ENCODE measurements at regions not wholly inside any gene's neighbourhood (a gene's known extent, or its start where the extent isn't known, plus 50 kb on each side); places are given as distances from the start of the nearest gene placed in this dataset.
"Not testable (repeated sequence)": the region's sequence is repeated elsewhere in the genome, so short reads cannot be mapped to it uniquely, and the experiment has no call there.

- DNase-seq (ENCODE audit: low read depth), result no peak
- no peak overlapping the region for H3K4me3 ChIP-seq (ENCODE audit: low read length)
- TF ChIP-seq, protein P1, sequence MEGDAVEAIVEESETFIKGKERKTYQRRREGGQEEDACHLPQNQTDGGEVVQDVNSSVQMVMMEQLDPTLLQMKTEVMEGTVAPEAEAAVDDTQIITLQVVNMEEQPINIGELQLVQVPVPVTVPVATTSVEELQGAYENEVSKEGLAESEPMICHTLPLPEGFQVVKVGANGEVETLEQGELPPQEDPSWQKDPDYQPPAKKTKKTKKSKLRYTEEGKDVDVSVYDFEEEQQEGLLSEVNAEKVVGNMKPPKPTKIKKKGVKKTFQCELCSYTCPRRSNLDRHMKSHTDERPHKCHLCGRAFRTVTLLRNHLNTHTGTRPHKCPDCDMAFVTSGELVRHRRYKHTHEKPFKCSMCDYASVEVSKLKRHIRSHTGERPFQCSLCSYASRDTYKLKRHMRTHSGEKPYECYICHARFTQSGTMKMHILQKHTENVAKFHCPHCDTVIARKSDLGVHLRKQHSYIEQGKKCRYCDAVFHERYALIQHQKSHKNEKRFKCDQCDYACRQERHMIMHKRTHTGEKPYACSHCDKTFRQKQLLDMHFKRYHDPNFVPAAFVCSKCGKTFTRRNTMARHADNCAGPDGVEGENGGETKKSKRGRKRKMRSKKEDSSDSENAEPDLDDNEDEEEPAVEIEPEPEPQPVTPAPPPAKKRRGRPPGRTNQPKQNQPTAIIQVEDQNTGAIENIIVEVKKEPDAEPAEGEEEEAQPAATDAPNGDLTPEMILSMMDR (IDR thresholded peaks at IDR 0.05; ENCODE audit: insufficient read depth, low read depth, low read length, missing control alignments), result no peak
Observed at GRCh38 chr10:130353928-130354572, 217.9 kb downstream of the GLRX3 start.

DNA sequence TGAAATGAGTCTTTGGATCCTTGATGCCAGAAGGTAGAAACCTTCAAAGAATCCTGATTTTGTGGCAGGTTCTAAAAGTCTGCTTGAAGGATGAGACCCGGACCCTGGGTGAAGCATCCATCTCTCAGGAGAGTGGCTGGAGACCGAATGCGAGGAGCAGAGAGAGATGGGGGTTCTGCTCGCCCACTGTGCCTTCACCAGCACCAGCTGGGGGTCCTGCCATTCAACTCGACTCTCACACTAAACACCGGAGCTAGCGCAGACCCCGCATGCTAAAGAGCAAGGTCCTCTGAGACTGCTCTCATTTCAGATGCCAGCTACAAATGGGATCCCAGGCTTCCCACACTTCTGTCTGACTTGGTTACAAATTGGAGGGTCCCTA is 218.4 kb downstream of the GLRX3 start:
- TF ChIP-seq, protein P1 (IDR thresholded peaks at IDR 0.05; ENCODE audit: insufficient read depth, low read depth, low read length, missing control alignments), result no peak
- no peak overlapping the region for H3K4me3 ChIP-seq (ENCODE audit: low read length)
- no peak for DNase-seq (ENCODE audit: low read depth)

DNA sequence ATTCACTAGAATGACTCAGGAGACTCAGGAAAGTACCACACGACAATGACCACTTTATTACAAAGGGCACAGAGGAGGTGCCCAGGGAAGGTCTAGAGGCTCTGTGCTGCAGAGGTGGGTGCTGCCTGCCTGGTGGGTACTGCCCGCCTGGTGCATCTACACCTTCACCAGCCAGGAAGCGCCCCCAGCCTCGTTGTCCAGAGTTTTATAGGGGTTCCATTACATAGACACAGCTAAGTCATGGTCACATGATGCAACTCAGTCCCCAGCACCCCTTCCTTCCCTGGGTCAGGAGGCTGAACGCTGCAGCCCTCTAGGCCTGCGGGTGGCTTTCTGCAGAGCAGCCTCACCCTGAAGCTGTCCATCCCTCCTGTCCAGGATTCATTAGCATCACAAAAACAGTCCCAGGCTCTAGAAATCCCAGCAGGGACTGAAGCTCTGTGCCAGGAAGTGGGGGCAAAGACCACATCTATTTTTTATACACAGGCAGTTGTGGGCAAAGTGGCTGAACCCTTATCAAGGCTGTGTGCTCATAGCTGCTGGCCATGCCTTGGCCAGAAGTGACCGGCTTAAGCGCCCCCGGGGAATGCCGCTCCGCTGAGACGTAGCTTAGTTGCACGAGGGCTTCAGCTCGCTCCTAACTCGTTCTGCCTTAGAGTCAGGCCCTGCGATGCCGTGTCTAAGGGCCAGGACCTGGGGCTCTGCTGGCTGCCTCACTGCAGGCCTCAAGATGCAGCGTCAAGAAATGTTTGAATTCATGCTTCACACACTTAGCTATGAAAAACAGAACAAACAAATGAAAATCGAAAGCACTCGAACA is 219.0 kb downstream of the GLRX3 start:
- no peak for DNase-seq (ENCODE audit: low read depth)
- TF ChIP-seq, protein P1 (IDR thresholded peaks at IDR 0.05; ENCODE audit: insufficient read depth, low read depth, low read length, missing control alignments), result no peak
- no peak overlapping the region for H3K4me3 ChIP-seq (ENCODE audit: low read length)

GRCh38 chr10:130356429-130356828 is 220.2 kb downstream of the GLRX3 start:
- DNase-seq (ENCODE audit: low read depth); H3K4me3 ChIP-seq (ENCODE audit: low read length): not testable (repeated sequence)

- DNase-seq (ENCODE audit: low read depth), result no peak
- H3K4me3 ChIP-seq (ENCODE audit: low read length), result no peak overlapping the region
- TF ChIP-seq, protein P1 (IDR thresholded peaks at IDR 0.05; ENCODE audit: insufficient read depth, low read depth, low read length, missing control alignments), result no peak
Observed at GRCh38 chr10:130357226-130357625, 221.0 kb downstream of the GLRX3 start.

- TF ChIP-seq, protein P1 (IDR thresholded peaks at IDR 0.05; ENCODE audit: insufficient read depth, low read depth, low read length, missing control alignments), result no peak
- no peak overlapping the region for H3K4me3 ChIP-seq (ENCODE audit: low read length)
- DNase-seq (ENCODE audit: low read depth), result no peak
Observed at GRCh38 chr10:130357951-130358350, 221.8 kb downstream of the GLRX3 start.

- DNase-seq (ENCODE audit: low read depth), result no peak
- TF ChIP-seq, protein P1 (IDR thresholded peaks at IDR 0.05; ENCODE audit: insufficient read depth, low read depth, low read length, missing control alignments), result no peak
- H3K4me3 ChIP-seq (ENCODE audit: low read length), result no peak overlapping the region
Observed at GRCh38 chr10:130358981-130359650, 222.9 kb downstream of the GLRX3 start.

Data from epithelial cell of esophagus (primary cell).